ENCODE measurements at regions not wholly inside any gene's neighbourhood (a gene's known extent, or its start where the extent isn't known, plus 50 kb on each side); places are given as distances from the start of the nearest gene placed in this dataset.
A peak's percentile ranks its signal among the peaks of the same experiment; 100 is the strongest.

DNA sequence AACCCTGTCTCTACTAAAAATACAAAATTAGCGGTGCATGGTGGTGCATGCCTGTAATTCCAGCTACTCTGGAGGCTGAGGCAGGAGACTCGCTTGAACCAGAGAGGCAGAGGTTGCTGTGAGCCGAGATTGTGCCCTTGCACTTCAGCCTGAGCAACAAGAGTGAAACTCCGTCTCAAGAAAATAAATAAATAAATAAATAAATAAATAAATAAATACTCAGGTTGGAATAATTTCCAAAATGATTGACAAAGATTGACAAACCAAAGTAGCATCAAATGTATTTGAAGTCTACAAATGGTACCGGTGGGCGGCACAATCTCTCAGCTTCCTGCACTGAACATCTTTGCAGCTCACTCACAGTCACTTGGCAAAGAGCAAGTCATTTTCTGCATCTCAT lies 144.1 kb upstream of the NRSN1 start:
- DNase-seq = no peak

DNA sequence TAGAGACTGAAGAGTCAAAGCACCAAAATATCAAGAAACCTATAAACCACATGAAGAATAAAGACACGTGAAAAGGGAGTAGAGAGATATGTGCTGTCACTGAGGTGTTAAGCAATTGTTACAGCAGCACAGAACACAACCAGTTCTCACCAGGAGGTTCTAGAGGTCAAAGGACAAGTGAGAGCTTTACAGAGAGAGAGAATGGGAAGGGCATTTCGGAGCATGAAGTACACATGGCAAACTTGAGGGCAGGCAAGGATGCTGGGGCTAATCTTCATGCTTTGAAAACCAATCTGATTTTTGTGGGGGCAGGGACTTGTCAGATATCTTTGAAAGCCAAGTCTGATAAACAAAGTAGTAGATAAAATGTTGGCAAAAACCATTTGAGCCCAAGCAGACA lies 142.3 kb upstream of the NRSN1 start:
- DNase-seq = no peak

DNA sequence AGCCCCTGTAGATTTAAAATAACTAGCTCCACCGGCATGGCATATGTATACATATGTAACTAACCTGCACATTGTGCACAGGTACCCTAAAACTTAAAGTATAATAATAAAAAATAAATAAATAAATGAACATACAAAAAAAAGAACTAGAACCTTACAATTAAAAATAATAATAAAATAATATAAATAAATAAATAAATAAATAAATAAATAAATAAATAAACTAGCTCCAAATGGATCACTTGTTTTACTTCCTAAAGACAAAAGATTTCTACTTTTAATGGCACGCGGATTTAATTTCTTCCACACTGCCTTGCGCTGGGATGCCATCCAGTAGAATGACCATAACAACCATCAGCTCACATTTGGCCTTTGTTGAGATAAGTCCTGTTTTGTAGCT lies 141.0 kb upstream of the NRSN1 start:
- DNase-seq = no peak

DNA sequence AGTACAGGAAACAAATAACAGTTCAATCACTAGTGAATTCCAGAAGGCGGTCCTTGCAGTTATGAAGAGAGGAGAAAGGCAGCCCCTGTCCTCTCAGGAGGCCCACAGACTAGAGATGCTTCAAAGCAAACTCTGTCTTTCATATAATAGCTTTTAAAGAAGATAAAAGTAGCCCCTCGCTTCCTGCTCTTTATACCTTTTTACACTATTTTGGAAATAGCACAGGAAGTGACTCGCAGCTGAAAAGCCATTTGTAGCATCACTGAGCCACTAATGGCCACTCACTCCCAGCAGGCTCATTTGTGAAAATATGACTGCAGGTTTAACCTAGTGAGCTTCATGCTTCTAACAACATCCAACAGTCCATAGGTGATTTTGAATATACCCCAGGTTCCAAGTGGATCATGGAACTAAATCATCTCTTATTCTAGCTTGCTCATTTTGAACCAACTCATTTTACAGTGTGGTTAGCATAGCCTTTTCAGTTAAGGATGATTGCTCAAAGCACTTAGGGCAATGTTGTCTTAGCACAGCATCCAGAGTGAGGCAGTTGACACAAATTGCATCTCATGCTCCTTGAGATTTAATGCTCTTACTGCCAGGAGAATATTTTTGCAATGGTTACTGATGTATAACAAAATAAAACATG lies 136.0 kb upstream of the NRSN1 start:
- no peak for DNase-seq

DNA sequence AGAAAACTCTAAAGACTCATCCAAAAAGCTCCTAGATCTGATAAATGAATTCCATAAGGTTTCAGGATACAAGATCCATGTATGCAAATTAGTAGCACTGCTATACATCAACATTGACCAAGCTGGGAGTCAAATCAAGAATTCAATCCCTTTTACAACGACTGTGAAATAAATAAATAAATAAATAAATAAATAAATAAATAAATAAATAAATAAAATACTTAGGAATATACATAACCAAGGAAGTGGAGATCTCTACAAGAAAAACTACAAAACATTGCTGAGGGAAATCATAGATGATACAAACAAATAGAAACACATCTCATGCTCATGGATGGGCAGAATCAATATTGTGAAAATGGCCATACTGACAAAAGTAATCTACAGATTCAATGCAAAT lies 132.0 kb upstream of the NRSN1 start:
- DNase-seq = no peak

DNA sequence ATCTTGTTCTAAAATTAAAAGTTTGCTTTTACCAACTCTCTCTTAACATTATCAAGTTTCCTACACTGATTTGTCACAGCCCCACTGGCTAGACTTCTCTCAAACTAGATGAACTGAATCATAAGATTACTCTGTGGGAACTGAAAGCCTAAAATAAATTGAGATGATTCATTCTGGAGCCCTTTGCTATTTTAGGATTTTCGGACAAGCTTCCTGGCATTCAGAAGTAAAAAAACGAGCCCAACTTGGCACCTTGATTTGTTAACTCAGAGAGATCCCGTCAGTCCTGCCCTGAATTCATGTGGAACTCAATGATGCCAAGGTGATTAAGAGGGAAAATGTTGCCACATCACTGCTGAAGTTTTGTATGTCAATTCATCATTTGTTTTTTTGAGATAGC lies 122.0 kb upstream of the NRSN1 start:
- peak; percentile 30 for DNase-seq

DNA sequence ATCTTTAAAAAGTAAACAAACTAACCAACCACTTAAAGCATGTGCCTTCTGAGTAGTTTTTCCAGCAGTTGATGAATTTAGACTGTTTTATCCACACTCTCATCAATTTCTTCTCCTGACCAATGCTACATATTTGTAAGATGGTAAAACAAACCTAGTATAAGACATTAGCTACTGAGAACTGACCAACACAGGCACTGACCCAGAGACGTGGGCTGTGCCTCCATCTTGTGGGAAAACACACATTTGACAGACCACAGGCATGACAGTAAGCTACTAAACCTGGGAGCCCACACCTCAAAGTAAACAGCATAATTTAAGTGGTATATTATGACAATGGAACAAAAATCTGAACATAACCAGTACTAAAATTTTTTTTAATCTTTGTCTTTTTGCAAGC lies 121.4 kb upstream of the NRSN1 start:
- DNase-seq = no peak

DNA sequence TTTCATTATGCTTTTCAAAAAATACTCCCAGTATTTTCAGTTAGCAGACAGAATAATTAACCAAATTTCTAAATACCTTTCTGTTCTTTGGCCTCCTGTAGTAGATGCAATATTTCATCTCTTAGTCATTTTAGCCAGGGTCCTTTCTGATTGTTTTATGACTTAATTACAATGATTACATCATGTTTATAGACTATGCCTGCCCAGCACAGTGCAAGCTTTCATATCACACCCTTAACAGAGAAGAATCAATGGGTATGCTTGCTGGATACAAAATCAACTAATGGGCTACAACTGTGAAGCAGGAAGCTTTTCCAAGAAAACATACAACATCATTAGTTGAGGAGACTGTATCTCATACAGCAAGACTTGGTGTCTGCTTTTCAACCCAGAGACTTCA lies 119.8 kb upstream of the NRSN1 start:
- DNase-seq = no peak

DNA sequence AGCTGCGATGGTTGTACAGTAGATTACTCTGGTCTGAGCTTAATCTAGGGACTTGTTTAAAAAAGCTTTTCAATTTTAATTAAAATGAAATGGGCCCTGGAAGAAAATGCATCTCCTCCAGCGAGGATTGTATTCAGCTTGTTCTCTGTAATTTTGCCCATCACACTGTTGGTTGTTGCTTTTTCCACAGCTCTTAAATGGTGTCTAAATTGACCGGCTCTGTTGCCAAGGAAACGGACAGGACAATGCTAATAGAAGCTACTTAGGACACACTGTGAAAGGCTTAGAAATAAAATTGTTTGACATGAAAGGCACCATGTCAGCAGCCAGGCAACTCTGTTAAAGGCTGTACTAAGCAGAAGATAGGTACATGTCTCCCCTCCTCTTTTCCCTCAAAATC lies 116.7 kb upstream of the NRSN1 start:
- no peak for DNase-seq

DNA sequence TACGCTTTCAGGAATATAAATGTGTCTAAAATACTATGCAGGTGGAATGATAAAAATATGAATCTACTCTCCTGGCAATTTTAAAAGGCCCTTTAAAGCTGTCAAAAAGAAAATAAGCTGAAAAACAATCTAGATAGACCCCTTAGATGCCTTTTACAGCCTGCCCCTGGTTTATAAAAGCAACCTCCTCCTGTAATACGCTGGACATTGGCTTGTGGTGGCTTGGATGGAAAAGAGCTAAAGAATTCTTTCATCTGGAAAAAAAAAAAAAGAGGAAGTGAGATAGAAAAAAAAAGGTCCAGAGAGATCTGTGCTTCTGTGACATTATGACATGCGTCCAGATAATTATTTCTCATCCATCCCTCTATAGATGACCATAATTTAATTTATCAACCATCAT lies 115.9 kb upstream of the NRSN1 start:
- DNase-seq = no peak

DNA sequence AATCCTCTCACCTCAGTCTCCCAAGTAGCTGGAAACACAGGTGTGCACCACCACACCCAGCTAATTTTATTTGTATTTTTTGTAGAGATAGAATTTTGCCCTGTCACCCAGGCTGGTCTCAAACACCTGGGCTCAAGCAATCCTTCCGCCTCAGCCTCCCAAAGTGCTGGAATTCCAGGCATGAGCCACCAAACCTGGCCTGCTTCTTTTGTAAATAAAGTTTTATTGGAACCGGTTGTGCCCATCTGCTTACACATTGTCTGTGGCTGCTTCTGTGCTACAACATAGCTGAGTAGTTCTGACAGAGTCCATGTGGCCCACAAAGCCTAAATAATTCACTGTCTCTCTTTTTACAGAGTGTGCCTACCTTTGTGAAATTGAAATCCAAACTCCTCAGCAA lies 109.7 kb upstream of the NRSN1 start:
- DNase-seq = no peak

DNA sequence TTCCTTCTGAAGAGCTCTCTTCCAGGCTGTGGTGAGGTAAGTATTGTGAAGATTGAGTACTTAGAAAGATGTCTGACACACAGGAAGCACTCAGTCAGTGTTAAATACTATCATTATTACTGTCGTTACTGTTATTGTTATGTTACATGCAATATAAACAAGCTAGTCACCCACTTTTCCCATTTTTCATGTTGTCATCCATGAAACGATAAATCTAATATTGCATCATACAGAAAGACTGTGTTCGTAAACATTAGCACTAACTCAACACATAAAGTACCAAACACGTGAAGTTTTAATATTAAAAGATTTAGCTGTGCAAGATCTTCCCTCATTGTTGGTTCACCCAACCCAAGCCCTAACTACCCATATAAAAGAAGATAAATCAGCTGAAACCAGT lies 109.2 kb upstream of the NRSN1 start:
- no peak for DNase-seq

DNA sequence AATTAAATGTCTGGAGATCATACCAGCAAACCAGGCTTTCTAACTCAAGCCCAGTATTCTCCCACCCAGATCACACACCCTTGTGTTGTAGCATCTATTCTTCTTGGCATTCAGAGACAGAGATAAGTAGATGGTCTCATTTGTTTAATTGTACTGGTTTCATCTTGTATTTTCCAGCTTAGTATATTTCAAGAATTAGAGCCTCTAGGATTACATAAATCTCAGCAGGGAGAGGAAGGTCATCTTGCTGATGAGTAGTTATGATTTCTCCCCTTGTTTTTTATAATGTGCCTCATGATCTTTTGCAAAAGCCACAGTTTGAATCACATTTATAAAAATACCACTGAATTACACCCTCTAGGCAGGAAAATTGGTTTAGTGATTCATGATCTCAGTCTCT lies 106.6 kb upstream of the NRSN1 start:
- DNase-seq = no peak

DNA sequence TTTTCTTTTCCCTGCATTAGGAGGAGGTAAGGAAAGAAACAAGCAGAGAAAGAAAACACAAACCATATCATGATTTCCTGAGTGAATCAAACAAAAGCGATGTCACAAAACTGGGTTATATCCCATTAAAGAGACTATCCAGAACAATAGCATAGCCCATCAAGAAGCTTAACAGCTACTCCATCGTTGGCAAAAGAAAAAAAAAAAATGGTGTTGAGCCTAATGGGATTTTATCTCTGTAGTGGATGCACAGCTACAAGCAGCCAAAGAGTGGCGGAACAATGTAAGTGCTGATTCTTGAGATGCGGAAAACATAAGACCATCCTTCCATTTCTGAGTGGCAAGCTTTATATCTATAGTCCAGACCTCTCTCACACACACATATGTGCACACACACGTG lies 106.2 kb upstream of the NRSN1 start:
- no peak for DNase-seq

DNA sequence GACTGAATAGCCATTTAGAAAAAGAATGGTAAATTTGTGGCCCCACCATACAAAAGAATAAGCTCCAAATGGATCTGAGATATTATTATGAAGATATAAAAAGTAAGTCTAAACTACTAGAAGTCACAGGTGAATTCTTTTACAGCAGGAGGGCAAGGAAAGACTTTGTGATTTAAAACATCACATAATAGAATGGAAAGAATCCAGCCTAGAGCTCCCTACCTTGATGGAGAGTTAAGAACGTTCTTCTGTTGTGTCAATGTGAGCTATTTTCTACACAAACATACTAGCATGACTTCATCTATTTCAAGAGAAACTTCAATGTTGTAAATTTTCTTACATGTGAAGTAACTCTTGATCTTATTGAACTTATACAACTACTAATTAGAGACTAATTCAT lies 100.0 kb upstream of the NRSN1 start:
- no peak for DNase-seq

DNA sequence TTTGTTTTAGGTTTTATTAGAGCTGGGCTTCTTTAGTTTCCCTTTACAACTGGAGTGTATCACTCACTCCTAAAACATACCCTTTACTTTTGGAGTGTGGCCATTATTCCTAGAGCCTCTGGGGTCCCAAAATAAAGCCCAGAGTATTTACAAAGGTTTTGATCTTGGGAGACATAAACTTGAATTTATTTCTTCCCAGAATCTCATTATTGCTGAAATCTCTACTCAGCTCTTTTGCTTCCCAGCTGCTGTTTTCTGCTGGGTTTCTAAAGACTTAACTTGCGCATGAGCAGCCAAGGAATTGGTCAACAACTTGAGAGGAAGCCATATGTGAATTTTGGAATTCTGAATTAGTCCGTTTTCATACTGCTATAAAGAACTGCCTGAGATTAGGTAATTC lies 94.5 kb upstream of the NRSN1 start:
- DNase-seq = no peak

DNA sequence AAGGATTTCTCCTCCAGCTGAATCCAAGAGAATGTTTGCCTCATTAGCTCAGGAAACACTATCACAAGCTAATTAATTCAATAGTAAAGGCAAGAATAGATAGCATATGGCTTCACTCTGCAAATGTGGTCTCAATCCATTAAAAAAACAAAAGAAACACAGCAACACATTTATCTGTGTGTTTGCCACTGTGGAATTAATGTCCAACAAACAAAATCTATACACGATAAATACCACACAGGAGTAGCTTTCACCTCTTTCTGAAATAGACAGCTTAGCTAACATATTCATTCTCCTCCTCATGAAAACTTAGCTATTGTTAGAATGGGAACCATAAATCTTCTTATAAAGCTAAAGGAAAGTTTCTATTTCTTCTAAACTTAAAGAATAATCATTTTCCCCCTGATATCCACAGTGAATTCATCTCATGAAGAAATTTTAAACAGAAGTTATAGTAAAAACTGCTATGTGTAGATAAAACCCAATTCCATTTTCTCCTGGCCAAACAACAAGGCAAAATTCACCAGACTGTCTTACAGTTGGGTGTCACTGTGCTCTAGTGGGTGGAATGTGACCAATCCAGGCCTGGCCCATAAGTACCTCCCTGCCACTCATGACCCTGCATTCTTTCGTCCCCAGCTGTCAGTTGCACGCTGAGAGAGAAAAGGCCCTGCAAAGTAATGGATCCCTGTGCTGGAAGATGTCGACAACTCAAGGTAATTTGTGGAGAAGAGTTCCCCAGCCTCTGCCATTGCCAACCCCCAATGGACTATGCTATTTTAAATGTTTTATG lies 92.9 kb upstream of the NRSN1 start:
- DNase-seq = no peak

DNA sequence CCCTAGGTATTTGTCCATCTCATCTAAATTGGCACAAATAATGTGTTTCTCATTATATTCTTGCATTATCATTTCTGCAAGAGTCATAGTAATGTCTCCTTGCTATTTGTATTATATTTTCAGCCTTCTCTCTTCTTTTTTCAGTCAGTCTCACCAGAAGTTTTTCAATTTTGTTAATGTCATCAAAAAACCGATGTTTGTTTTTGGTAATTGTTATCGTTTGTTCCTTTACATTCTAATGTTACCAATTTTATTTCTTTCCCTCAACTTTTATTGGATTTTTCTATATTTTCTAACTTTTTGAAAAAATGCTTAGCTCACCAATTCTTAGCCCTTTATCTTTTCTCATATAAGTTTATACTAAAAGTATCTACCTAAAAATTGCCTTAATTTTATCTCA lies 82.2 kb upstream of the NRSN1 start:
- DNase-seq = no peak

DNA sequence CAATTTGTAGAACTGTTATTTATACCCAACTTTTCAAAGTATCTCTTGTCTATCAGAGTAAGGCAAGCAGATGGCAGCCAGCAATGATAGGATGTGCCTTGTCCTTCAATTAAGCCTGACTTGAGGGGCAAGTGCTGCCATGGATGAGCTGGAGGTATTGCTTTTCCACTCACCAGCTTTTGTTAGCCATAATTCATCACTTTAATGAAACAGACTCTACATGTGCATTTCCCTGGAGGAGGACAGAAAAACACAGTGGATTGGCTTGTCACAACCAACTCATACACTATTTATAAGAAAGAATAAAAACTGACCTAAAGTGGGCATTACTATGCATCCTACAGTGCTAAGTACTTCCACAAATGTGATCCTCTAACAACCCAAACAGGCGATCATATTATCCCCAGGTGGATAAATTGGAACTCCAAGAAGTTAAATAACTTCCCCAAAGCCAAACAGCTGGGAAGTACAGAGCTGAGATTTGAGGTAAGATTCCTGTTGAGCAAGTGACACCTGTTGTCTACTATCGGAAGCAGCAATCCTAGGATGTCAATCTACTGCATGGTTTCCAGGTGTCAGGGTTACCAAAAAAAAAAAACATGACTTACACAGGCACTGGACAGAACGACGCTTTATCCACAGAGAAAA lies 73.9 kb upstream of the NRSN1 start:
- DNase-seq = no peak

DNA sequence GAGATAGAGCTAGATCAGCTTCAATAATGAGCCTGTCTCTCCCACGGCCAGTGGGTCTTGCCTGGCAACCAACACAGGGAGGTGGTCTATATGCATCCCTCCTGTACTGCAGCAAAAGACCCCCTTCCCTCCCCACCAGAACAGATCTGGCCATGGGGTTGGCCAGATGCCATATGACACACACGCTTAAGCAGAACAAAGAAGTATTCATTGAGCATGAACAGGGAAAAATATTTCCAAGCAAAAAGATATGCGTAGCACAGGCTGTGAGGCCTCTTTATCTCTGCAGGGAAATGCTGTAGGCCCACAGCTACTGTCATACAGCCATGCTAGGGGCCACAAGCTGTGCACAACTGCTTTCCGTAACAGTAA lies 73.4 kb upstream of the NRSN1 start:
- DNase-seq = no peak

DNA sequence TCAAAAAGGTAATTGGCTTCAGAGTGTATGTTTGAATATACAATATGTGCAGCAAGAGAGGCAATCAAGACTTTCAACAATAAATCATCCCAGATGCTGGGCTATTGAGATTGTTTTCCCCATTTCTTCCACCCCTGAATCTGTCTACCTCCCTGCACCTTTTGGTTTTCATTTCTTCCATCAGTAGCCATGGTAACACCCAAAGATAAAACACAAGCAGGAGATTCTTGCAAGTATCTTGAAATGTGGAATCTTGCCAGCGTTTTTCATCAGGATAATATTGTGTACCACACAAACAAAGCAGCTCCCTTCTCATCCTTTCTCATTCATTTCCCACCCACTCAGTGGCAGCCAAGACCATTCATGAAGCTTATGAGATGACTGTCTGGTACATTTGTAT lies 73.0 kb upstream of the NRSN1 start:
- no peak for DNase-seq

DNA sequence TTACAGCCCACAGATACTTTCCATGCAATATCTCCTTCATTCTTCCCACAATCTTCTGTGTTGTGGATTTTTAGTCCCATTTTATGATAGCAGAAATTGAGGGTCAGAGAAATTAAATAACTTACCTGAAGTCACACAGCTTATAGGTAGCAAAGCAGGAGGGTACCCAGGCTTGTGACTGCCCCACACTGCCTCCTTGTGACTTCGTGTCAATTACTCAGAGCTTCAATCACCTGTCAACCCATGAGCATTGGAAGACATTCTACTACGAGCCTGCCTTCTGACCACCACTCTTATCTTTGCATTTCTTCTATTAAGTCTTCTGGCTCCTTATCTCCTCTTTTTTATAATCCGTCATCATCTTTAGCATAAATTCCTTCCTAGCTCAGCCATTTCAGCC lies 71.6 kb upstream of the NRSN1 start:
- no peak for DNase-seq

DNA sequence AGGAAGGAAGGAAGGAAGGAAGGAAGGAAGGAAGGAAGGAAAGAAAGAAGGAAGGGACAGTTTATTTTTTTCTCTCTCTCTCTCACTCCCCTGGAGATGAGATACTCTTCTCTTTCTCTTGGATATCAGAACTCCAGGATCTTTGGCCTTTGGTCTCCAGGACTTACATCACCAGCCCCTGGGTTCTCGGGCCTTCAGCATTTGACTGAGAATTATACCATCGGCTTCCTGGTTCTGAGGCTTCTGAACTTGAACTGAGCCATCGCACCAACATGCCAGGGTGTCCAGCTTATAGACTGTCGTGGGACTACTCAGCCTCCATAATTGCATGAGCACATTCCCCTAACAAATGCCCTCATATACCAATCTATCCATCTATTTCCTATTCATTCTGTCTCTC lies 69.4 kb upstream of the NRSN1 start:
- DNase-seq = no peak

DNA sequence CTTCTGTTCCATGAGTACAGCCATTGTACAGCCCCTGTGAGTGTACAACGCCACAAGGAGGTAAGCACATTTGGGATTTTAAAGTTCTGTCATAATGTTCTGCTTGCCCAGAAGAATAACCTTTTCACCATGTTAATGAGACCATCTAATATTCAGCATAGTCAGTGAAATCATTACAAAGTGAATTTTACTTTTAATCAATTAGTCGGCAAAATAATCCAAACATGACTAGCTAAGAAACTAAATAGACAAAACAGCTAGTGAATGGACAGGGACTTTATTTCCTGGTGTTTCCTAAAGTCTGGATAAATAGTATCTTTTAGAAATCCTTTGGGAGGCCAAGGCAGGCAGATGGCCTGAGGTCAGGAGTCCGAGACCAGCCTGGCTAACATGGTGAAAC lies 69.0 kb upstream of the NRSN1 start:
- no peak for DNase-seq
